ENCODE measurements at regions not wholly inside any gene's neighbourhood (a gene's known extent, or its start where the extent isn't known, plus 50 kb on each side); places are given as distances from the start of the nearest gene placed in this dataset.

DNA sequence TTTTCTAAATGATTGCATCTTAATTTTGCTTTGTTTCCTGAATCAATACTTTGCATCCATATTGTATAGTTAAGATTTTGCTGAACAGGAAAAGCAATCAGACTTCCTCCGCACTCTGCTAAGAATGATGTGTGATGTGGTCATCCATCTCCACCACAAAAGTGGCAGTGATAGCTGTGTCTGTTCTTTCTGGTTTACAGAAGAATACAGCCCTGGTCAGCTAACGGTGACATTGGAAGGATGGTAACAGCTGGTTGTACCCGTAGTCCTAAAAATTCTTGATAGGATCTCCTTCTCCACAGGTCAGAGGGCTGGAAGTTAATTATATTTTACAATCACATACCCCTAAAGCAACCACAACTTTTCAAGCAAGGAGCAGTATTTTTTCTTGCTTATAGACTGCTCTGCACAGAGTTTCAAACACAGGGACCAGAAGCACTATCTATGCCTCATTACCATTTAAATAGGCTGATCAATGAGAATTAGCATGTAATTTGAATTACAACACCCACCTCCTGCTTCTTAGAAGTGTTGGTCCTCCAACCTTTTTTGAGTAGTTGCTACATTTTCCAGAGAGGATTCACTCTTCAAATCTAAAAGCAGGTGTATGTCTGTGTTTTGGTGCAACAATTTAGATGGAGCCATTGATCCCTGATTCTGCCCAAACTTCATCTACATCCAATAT lies 1191.9 kb upstream of the NUDT12 start (continued):
- TF ChIP-seq ZNF423 (tag by site-specific recombination; IDR thresholded peaks at IDR 0.05) (no peak), PRDM6 (tag by site-specific recombination; IDR thresholded peaks at IDR 0.05) (no peak)
- TF ChIP-seq, protein P1, sequence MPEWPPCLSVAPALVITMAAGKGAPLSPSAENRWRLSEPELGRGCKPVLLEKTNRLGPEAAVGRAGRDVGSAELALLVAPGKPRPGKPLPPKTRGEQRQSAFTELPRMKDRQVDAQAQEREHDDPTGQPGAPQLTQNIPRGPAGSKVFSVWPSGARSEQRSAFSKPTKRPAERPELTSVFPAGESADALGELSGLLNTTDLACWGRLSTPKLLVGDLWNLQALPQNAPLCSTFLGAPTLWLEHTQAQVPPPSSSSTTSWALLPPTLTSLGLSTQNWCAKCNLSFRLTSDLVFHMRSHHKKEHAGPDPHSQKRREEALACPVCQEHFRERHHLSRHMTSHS (tag by site-specific recombination; IDR thresholded peaks at IDR 0.05), result no peak

GRCh38 chr5:104751969-104752368 lies 1189.4 kb upstream of the NUDT12 start:
- H3K36me3 ChIP-seq (ENCODE audit: control insufficient read depth in 2 of 2, insufficient read depth in 1 of 2, low read length in 2 of 2), result no peaks in the 10 kb centered on the region
- TF ChIP-seq ZNF341 (tag by site-specific recombination; IDR thresholded peaks at IDR 0.05; ENCODE audit: low read depth), result no peak
- no peak for TF ChIP-seq PATZ1 (tag by site-specific recombination; IDR thresholded peaks at IDR 0.05)
- TF ChIP-seq ZBTB21 (tag by site-specific recombination; IDR thresholded peaks at IDR 0.05), result no peak
- TF ChIP-seq YY2 (tag by site-specific recombination; IDR thresholded peaks at IDR 0.05), result no peak
- TF ChIP-seq REST (tag by site-specific recombination; IDR thresholded peaks at IDR 0.05), result no peak
- no peak for TF ChIP-seq ZNF843 (tag by site-specific recombination; IDR thresholded peaks at IDR 0.05)
- no peak for TF ChIP-seq PRDM6 (tag by site-specific recombination; IDR thresholded peaks at IDR 0.05)
- no peak overlapping the region for H3K4me3 ChIP-seq (ENCODE audit: low read depth, low read length)
- POLR2A ChIA-PET, result no interaction called here
- CTCF ChIA-PET, result no interaction called here
- no peaks in the 10 kb centered on the region for H3K4me1 ChIP-seq (ENCODE audit: control insufficient read depth, insufficient read depth, low read length)
- no peaks in the 10 kb centered on the region for H3K9me3 ChIP-seq (ENCODE audit: control insufficient read depth, insufficient read depth, low read depth, low read length)
- H3K27ac ChIP-seq (ENCODE audit: extremely low read depth, low read depth, low read length), result no peak overlapping the region

DNA sequence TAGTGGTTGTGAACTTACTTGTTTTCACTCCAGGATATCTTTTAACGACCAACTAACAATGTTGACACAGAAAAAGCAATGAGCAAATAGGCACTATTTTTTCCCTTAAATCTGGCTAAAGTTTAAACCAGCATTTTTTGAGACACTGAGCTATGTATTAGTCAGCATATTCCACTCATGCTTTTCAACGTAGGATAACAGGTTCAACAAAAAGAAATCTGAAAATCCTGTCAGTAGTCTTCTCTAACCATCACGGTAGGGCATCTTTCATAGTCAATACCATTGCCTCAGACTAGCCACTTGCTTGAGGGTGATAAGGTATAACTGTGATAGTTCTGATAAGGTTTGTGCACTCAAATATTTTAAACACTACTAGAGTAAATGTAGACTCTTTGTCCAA lies 1177.3 kb upstream of the NUDT12 start:
- no peak overlapping the region for H3K27ac ChIP-seq (ENCODE audit: extremely low read depth, low read depth, low read length)
- ChIA-PET CTCF (no interaction called here), POLR2A (no interaction called here)
- no peak overlapping the region for H3K4me3 ChIP-seq (ENCODE audit: low read depth, low read length)
- H3K9me3 ChIP-seq (ENCODE audit: control insufficient read depth, insufficient read depth, low read depth, low read length), result no peaks in the 10 kb centered on the region
- no peaks in the 10 kb centered on the region for H3K4me1 ChIP-seq (ENCODE audit: control insufficient read depth, insufficient read depth, low read length)
- no peaks in the 10 kb centered on the region for H3K36me3 ChIP-seq (ENCODE audit: control insufficient read depth in 2 of 2, insufficient read depth in 1 of 2, low read length in 2 of 2)
- TF ChIP-seq, protein P2, sequence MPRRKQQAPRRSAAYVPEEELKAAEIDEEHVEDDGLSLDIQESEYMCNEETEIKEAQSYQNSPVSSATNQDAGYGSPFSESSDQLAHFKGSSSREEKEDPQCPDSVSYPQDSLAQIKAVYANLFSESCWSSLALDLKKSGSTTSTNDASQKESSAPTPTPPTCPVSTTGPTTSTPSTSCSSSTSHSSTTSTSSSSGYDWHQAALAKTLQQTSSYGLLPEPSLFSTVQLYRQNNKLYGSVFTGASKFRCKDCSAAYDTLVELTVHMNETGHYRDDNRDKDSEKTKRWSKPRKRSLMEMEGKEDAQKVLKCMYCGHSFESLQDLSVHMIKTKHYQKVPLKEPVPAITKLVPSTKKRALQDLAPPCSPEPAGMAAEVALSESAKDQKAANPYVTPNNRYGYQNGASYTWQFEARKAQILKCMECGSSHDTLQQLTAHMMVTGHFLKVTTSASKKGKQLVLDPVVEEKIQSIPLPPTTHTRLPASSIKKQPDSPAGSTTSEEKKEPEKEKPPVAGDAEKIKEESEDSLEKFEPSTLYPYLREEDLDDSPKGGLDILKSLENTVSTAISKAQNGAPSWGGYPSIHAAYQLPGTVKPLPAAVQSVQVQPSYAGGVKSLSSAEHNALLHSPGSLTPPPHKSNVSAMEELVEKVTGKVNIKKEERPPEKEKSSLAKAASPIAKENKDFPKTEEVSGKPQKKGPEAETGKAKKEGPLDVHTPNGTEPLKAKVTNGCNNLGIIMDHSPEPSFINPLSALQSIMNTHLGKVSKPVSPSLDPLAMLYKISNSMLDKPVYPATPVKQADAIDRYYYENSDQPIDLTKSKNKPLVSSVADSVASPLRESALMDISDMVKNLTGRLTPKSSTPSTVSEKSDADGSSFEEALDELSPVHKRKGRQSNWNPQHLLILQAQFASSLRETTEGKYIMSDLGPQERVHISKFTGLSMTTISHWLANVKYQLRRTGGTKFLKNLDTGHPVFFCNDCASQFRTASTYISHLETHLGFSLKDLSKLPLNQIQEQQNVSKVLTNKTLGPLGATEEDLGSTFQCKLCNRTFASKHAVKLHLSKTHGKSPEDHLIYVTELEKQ (tag by site-specific recombination; IDR thresholded peaks at IDR 0.05; ENCODE audit: borderline replicate concordance), result no peak
- TF ChIP-seq ZSCAN23 (tag by site-specific recombination; IDR thresholded peaks at IDR 0.05), result no peak
- no peak for TF ChIP-seq ZBTB8A (tag by site-specific recombination; IDR thresholded peaks at IDR 0.05)
- no peak for TF ChIP-seq ZNF24 (tag by site-specific recombination; IDR thresholded peaks at IDR 0.05)
- no peak for TF ChIP-seq MYNN (tag by site-specific recombination; IDR thresholded peaks at IDR 0.05; ENCODE audit: borderline replicate concordance)
- TF ChIP-seq ZNF335 (tag by site-specific recombination; conservative IDR thresholded peaks at IDR 0.05), result no peak
- no peak for TF ChIP-seq ZNF830 (tag by site-specific recombination; IDR thresholded peaks at IDR 0.05; ENCODE audit: low read depth)
- TF ChIP-seq ZNF223 (tag by site-specific recombination; IDR thresholded peaks at IDR 0.05), result no peak
- TF ChIP-seq ZFHX2 (tag by site-specific recombination; conservative IDR thresholded peaks at IDR 0.05), result no peak
- no peak for TF ChIP-seq ZNF302 (tag by site-specific recombination; IDR thresholded peaks at IDR 0.05; ENCODE audit: low read depth)

All from HEK293 (cell line).